ENCODE measurements at regions not wholly inside any gene's neighbourhood (a gene's known extent, or its start where the extent isn't known, plus 50 kb on each side); places are given as distances from the start of the nearest gene placed in this dataset.

DNA sequence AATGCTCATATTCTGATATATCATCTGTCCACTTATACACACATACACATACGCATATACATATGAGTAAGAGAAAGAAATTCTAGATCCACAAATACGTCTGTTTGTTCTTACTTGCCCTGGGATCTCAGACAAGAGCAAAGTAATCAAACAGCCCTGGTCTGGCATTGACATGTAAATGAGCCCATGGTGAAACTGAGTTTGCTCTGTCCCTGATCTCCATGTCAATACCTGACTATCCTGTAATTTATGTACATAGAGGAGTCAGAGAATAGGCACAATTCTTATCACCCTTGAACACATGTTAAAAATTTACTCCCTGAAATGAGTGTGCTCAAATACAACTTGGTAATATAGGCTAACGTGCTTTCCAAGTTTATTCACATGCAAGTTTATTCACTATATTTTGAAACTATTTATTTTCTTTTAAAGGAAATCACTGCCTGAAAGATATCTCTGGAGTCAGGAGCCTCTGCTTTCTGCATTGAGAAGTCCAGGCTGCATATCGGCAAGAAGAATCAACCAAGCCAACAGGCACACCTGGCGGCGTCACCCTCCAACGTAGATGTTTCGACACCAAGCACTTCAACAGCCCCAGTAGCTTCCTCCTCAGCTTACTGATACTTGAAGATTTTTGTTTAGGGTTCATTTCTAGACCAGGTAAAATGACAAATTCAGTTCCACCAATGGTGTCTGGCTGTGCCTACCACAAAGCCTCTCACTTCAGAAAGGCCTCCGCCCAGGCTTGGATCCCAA, 100.6 kb downstream of the CMPK2 start:
- no peak for DNase-seq

DNA sequence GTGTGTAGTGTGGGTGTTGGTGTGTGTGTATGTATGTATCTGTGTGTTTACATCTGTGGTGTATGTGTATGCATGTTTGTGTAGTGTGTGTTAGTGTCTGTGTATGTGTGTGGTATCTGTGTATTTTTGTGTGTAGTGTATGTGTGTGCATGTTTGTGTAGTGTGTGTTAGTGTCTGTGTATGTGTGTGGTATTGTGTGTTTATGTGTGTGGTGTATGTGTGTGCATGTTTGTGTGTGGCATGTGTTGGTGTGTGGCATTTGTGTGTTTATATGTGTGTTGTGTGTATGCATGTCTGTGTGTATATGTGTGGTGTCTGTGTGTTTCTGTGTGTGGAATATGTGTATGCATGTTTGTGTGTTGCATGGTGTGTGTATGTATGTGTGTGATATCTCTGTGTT, 96.4 kb downstream of the CMPK2 start:
- DNase-seq = no peak

DNA sequence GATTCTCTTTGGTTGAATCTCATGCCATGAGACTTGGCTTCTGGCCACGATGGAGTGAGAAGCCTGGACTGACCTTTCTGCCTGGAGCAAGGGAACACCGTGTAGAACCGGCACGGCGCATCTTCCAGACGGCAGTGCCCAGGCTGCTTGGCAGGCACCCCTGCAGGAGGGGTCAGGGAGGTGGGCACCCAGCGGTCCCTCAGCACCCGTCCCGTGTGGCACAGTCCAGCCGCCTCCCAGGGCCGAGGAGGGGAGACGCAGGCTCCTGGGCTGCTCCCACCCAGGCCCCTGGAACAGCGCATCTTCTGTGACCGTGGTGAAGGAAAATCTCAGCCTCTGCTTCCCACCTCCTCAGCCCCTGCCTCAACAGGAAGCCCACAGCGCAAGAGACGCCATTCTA, 95.7 kb downstream of the CMPK2 start:
- no peak for DNase-seq

DNA sequence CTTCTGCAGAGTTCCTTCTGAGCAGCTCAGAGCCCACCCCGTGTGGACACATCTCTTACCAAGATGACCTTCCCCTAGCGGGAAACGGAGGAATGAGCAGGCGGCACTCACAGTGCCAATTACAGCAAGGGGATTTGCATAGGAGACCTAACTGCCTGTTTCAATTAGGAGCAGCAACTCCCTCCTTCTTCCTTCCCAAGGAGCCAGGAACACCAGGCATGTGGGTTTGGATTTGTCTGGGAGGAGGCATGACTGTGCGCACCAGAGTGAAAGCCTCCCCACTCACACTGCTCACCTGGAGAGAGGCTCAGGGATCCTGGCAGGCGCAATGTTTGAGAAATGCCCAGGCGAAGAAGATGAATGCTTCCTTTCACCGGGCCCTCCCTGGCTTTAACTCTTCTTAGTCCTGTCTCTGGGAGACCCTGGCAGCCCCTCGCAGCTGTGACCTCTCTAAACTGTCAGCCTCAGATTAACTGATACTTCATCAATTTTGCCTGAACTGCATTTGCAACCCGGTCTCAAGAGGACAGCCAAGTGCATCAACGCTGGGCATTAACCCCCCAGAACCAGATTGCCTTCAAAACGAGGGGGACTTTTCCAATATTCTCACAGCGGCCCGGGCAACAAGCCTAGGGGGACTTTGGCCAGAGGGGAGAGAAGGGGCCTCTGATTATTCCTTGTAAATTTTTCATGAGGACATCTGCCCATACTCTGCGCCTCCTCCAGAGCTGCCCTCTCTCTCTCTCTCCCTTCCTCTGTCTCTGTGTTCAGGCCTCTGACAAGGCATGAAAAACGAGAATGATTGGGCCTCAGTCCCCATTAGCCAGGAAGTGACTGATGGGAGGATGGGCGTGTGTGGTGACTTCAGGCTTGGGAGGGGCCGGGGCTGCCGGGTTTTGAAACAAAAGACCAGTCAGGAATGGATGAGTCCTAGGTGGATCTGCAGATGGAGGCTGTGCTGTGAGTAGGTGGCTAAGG, 93.8 kb downstream of the CMPK2 start:
- no peak for DNase-seq

DNA sequence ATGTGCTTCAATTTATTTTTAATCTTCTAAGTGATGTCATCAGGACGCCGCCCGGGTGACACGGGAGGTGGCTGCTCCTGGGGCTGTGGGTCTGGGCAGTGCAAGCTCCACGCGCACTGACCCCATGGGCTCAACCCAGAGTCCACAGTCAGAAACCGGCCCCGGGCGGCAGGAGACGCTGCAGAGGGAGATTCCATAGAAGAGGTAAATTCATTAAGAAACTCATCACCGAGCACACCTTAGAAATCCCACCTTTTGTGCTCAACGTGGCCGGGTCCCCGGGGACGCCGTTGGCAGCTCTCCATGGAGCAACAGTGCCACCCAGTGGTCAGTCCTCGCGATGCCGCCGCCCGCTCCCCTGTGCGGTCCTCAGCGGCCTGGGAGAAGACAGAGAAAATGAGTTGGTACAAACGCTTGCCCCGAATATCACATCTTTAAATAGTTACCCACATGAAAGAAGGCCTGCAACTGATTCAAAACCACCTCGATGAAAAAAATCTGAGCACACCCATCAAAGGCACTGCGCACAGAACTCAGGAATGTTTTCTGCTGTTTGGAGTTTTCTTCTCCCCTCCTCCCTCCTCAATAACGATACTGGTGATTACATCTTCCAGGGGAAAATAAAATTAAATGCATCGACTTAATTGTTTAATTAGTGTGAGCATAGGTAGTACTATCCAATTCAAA, 92.6 kb downstream of the CMPK2 start:
- DNase-seq = peak in 1 of 2 donors; percentile 78

DNA sequence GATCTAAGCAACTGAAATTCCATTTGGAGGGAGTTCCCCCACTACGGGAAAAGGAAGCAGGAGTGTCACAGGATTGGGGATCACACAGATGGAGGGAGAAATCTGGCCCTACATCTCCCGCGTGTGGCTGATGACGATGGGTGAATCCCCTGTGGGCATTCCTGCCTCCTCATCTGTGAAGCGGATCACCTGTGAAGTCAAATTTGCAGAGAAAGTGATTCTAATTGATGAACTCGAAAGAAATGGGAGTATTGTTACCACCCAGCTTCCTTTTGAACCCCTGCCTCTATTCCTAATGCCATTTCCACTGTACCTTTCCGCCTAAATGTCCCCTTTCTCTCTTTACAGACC, 92.0 kb downstream of the CMPK2 start:
- DNase-seq = no peak

DNA sequence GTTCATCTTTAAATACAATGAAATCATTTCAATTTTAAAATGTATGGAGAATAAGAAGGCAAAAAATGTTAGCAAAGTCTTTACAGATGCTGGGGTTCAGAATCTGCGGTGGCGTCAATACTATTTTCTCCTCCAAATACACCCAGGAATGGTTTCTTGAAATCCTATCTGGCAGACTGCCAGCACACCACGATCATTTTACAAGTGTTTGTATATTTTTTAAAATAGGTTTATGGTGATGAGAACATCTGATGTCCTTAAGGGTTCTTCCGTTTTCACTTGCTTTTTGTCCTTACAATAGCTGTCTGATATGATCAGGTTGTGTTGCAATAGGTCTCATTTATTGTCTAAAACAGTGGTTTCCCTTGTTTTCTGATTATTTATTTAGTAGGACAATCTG, 89.6 kb downstream of the CMPK2 start:
- DNase-seq = no peak

DNA sequence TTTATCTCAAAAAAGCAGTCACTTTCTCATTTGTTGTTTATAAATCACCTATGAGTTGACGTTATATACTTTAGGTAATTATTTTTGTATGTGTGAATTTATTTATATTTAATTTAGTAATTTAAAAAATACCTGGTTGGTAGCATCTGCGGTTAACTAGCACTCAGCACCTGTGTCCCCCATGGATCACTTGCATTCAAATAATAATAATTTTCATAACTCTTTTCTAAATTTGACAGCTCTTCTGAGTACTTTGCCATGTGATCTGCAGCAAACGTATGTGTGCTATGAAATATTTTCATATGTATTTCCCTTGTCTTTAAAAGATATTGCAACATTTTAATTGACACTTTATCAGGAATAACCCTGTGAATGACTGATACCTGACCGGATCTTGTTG, 88.1 kb downstream of the CMPK2 start:
- DNase-seq = no peak

DNA sequence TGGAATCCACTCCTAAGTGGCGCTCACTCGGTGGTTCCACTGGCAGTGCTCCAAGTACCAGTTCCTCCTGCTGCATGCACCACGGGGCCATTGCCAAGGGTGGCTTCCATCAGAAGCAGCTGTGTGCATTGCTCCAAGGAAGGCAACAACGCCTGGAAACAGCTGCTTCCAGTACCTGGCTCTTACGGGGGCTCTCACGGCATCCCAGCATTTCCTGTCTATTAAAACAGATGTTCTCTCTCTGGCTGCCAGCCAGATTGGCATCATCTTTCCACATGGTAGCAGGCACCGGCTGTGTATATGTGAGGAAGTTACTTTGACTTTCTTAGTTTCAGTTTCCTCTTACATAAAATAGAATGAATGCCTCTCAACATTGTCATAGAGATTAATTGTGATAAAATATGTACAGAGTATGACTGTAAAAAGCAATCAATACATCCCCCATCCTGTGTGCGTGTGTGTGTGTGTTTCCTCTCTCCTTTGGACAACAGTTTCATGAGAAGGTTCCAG, 84.9 kb downstream of the CMPK2 start:
- DNase-seq = peak; percentile 50 to 64

DNA sequence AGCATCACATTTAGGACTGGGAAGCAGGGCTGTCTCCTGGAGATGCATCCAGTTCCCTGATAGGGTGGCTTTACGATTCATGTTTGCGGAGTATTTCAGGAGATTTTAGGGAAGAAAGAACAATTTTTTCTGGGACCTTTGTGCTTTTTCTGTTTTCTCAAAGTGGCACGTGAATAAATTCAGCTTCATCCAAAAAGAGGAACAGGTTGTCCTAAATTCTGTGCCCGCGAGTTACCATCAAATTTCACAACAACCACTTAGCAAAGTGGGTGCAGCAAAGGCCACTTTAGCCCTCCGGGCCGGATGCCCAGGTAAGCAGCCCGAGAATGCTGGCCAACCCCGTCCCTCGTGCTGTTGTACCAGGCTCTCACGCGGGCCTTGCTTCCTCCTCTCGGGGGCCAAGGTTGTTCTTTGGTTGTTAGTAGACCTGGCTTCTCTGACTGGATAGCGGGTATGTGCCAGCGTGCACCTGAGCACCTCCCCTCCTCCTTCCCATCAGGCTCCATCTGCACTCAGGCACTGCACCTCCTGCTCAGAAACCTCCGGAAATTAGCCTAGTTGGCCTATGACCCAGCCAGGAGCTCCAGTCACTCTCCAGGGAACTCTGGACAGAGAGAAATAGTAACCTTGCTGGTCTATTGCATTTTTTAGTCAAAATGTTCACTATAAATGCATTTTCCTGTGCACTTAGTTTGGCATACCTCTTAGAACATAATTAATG, 83.0 kb downstream of the CMPK2 start:
- peak in 1 of 2 donors; percentile 16 for DNase-seq

DNA sequence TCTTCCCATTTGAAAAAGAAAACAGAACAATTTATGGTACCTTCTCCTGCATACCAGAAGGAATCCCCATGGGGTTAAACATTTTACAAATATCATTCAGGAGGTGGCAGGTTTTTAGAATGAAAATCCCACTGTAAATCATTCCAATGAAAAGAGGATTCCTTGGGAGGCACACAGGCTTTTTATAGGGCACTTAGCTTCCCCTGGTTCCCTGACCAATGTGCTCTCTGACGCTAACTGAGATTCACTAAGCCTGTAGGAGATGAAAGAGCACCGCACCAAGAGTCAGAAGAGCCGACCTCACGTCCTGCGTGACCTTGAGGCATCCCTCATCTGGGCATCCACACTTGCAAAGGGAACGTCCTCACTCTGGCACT, 82.5 kb downstream of the CMPK2 start:
- DNase-seq = no peak

DNA sequence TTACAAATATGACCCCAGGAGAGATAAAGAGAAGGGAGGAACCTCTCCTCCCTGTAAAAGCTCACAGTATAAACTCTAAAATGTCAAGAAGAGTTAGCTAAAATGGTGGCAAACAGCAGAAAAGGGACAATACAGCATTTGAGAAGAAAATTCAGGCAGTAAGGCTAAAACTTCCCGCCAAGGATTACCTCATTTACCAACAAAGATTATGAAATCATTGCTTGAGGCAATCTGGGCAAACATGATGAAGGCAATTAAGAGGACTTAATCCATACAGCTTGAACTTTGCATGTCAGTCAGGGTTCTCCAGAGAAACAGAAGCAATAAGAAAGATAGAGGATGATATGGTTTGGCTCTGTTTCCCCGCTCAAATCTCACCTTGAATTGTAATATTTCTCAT, 81.4 kb downstream of the CMPK2 start:
- peak; percentile 60 to 82 for DNase-seq

DNA sequence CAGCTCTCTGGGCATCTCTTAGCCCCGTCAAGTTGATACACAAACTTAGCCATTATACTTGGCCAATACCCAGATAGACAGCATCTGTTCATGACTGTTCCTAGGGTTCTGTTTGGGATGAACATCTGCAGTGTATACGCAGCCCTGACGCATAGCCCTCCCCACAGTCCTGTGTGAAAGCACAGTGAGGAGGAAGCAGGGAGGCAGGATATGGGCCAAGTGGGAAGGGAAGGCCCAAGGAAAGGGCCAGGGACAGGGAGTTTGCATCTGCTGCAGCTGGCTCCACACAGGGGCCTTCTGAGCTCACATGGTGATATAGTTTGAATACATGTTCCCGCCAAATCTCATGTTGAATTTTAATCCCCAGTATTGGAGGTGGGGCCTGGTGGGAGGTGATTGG, 80.2 kb downstream of the CMPK2 start:
- no peak for DNase-seq

DNA sequence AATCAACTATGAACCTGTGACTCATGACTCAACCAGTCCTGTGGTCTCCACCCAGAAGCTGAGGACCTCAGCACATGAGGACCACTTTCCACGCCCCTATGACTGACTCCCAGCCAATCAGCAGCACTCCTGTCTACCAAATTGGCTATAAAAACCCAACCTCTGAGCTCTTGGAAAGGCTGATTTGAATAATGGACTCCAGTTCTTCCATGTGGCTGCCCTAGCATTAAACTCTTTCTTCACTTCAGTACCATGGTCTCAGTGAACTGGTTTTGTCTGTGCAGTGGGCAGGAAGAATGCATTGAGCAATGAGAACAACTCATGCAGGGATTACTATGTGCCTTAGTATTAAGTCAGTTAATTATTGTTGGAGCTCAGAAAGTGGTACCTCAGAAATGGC, 78.3 kb downstream of the CMPK2 start:
- no peak for DNase-seq

DNA sequence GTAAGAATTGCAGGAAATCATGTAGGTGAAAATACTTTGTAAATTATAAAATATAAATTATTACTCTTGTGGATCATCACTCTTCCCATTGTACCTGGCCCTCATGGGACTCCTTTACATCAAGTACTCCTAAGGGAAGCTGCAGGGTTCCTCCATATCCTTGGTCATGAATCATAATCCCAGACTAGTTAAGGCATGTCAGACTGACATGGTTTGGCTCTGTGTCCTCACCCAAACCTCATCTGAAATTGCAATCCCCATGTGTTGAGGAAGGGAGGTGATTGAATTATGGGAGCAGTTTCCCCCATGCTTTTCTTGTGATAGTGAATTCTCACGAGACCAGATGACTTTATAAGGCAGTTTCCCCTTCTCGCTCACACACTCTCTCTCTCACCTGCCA, 77.1 kb downstream of the CMPK2 start:
- DNase-seq = no peak

DNA sequence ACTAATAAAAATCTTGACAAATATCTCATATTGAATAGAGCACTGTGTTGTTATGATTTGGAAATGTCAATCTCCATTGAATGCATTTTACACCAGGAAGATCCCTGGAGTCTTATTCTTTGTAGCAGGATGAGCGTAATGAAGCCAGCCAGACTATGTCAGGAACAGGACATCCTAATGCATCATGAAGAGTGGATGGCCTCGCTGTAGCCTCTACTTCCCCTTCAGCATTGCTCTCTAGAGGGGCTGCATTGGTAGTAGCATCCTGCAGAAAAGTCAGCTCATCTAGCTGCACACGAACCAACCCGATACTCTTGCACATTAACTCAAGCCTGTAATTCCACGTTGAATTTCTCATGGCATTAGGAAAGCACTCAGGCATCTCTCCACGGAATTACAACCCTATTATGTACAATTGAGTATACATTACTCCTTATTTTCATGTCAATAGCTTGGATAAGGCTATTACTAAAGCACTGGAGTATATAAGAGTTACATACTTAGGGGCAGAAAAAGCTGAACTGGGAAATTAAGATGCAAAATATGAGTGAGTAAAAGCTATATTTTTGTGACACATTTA, 76.1 kb downstream of the CMPK2 start:
- no peak for DNase-seq

DNA sequence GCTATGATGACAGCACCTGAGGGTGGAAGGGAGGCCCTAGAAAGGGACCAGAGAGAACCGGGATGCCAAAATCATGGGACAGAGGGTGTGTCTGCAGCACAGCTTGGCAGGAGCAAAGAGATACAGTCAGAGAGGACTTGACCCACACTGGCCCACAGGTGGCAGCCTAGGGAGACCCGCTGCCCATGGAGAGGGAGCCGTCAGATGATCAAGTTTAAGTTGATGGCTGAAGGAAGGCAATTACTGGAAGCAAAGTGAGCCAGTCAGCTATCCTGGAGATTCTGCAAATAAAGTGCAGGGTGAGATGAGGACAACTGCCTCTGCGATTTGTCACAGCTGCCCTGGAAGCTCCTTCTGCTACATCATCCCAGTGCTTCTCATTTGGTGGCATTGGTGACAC, 74.0 kb downstream of the CMPK2 start:
- DNase-seq = no peak

DNA sequence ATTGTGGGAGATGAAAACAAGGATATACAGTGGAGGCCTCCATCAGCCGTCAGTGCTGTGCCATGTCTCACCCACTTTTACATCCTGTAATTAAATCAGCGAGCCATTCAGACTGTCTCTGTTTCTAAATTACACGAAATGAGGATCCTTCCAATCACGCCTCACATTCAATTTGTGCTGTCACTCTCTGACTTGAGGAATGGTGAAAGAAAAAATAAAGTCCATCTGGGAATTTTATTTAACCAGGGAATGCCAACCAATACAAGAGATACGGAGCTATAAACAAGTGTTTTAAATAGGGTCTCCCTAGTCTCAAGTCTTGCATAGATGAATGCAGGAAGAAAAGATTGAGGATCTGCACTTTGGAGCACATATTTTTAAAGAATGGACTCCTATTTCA, 72.8 kb downstream of the CMPK2 start:
- no peak for DNase-seq

DNA sequence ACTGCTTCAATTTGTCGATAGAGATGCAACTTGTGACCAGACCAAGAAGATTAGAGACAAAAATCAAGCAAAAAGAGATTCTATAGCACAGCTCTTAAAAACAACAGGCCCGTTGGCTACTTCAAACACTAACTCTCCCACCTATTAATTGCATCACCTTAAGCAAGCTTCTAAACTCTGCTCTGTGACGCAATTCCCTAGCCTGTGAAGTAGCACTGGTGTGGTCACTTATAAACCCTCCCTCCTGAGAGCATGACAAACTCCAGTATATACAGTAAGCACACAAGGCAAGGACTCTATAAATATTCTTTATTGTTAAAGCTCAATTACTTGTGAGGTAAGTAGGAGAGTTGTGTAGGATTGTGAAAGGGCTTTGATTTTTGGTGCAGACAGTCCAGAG, 72.3 kb downstream of the CMPK2 start:
- DNase-seq = peak in 1 of 2 donors; percentile 22

DNA sequence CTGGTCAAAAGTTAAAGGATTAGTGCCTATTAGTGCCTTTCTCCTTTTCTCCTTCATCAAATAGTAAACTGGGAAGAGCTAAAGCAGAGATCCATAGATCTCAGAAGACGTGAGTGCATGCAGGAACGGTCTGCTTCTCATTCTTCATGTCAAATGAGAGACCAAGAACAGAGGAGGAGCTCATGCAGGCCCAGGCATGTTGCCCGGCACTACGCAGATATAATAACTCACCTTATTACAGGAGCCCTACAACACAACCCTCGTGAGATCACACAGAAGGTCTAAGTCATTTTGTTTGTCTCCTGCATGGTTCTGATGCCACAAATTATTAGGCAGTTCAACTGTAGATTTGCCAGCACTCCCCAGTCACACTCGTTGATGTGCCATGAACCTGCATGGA, 71.8 kb downstream of the CMPK2 start:
- DNase-seq = no peak

DNA sequence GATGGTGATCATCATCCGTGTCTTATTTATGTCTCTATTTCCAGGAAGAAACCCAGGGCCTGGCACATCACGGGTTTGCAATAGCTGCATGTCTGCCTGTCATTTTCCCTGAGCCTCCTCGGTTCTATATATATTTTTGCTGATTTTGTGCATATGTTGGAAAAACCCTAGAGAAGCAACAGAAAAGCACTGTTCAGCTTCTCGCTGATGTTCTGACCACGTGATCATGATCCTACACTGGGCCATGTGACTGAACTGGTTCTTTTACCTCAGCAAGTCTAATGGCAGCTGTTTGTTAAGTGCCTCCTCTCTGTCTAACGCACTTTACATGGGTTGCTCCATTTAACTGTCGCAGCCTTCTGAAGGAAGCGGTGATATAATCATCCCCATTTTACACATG, 71.3 kb downstream of the CMPK2 start:
- DNase-seq = no peak
